T follicular helper cell (primary cell): ENCODE measurements at regions not wholly inside any gene's neighbourhood (a gene's known extent, or its start where the extent isn't known, plus 50 kb on each side); places are given as distances from the start of the nearest gene placed in this dataset.
"Not testable (repeated sequence)": the region's sequence is repeated elsewhere in the genome, so short reads cannot be mapped to it uniquely, and the experiment has no call there.

Source experiments
- DNase-seq: peaks from one replicate; pipeline ENCODE4 v3.0.0-alpha.2; 2020; ENCODE audit warnings: low read depth

DNA sequence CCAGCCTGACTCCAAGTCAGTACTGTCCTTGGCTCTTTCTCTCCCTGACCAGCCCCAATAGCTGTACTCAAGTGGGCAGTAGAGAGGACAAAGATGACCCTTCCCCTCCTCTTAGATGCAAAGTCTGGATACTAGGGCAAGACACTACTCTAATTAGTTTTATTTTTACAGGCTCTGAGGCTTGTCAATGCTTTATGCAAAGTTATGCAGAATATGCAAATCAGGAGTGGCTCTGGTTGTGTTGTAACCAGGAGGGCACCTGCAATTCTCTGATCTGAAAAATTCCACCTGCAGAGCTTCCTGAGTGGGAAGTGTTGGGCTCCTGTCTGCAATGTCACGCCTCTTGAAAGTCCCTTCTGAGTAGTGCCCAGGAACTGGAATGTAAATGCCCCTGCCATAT, 201.5 kb downstream of the RGS3 start:
- no peak for DNase-seq

GRCh38 chr9:113665756-113666155, 202.2 kb downstream of the RGS3 start:
- DNase-seq: no peak

- DNase-seq: no peak
Measured at GRCh38 chr9:113668061-113668460, 204.5 kb downstream of the RGS3 start.

DNA sequence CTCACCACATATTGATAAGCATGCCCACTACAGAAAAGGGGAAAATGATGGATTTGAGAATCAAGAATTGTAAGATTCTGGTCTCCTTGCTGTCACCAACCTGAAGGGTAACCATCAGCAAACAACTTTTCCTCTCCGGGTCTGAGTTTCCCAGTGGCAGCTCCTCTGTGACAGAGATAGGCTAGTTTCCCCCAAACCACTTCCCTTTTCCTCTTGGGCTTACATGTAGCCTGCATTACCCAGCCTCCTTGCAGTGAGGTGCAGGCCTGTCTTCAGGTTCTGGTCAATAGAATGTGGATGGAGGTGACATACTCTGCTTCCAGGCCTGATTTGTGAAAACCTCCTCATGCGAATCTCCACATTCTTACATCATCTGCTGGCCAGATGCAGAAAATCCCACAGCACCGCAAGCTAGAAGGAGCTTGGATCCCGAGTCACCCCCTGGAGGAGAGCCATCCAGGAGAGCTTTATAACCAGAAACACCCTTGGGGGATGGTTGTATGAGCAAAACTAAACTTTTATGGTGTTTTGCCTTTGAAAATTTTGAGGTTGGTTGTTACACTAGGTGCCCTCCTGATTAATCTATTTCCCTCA, 206.1 kb downstream of the RGS3 start:
- DNase-seq: no peak

- no peak for DNase-seq
Measured at GRCh38 chr9:113673726-113674125, 202.4 kb upstream of the ZNF618 start.

DNA sequence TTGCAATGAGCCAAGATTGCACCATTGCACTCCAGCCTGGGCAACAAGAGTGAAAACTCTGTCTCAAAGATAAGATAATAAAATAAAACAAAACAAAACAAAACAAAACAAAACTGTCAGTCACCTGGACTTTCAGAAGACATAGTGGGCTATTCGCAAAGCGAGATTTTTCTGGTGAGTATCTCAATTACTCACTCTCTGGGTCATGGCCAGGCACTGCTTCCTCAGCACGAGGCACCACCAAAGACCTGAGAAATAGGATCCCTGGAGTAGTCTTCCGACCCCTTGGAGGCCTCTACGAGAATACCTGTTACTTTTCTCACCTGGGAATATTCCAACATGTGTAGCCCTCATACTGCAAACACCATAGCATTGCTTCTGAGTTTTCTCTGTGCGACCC, 201.7 kb upstream of the ZNF618 start:
- no peak for DNase-seq

- no peak for DNase-seq
Measured at GRCh38 chr9:113675475-113675941, 200.6 kb upstream of the ZNF618 start.

DNA sequence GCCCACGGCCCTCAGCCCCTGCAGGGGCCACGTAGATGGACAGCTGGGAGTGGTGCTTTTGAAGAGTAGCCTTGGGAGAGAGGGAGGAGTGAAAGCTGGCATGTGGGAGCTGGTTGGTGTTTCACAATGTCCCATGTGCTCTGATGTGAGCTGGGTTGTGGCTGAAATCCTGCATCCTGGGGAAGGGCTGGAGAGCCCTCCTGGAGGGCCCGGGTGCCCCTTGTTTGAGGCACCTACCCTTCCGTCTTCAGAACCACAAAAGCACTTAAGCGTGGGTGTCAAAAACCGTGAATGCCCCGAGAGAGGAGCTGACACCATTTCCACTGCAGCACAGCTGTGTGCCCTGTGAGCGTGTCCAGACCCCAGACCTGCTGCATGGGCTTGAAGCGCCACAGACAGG, 199.1 kb upstream of the ZNF618 start:
- no peak for DNase-seq

DNA sequence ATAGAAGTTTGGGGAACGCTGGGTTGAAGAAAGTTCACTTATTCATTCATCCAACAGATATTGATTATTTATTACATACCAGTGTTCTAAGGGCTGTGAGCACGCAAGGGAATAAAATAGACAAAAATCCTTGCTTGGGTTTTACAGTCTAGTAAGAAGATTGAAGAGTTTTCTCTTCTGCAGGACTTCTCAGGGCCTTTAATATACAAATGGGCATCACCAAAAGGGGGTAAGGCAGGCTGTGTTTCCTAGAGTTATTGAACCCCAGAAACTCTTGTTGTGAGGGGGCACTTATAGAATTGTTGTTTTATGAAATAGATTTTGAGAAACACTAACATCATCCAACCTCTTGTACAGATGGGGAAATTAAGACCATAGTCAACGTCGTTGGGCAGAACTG, 198.5 kb upstream of the ZNF618 start:
- DNase-seq: no peak

DNA sequence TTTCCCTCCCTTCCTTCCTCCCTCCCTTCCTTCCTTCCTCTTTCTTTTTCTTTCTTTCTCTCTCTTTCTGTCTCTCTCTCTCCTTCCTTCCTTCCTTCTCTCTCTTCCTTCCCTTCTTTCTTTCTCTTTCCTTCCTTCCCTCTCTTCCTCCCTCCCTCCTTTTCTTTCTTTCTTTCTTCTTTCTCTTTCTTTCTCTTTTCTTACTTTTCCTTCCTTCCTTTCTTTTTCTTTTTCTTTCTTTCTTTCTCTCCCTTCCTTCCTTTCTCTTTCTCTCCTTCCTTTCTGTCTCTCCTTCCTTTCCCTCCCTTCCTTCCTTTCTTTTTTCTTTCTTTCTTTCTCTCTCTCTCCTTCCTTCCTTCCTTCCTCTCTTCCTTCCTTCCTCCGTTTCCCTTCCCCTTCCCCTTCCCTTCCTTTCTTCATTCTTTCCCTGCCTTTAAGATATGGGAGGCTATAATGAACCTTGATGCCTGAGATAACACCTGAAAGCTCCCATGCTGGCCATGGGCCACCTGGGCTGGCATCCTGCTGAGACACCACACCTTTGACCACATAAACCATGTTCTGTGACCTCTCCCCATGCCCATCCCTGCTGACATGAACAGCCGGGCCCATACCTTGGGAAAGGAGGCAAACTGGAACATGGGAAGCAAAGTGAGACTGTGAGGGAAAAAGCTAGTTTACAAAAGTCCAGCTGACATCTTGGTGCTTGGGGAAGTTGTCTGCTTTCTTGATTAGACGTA, 197.8 kb upstream of the ZNF618 start:
- DNase-seq: no peak

DNA sequence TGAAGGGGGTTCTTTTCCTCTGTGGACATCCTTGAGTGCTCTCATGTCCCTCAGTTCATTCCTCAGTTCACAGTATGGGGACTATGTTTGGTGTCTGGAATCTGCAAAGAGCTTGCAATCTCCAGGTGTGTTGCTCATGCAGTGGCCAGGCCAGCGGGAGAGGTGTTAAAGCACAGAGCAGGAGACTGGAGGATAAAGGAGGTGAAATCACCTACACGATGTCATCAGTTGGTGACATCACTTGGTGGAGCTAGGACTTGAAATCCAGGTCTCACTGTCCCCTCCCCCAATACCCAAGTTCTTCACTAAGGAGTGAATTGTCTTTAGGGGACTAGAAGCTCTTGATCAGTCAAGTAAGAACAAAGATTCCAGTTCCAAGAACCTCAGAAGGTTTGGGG, 197.3 kb upstream of the ZNF618 start:
- DNase-seq: no peak

DNA sequence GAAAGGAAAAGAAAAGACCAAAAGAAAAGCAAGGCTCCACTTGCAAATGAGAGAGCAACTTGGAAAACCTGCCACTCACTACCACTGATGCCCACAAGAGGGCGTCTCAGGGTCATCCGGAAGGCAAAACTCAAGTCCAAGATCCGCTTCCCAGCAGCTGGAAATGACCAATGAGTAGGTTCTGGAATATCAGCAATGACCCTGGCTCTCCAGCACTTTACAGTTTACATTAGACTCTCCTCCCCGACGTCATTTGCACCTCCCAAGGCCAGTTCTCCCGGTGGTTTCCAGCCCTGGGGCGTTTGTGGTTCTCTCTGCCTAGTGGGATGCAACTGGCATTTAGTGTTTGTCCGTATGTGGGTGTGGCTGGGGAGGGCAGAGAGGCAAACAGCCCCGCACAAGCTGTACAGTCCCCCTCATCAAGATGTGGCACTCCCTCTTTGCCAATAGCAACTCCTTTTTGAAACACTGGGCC, 193.8 kb upstream of the ZNF618 start:
- no peak for DNase-seq

DNA sequence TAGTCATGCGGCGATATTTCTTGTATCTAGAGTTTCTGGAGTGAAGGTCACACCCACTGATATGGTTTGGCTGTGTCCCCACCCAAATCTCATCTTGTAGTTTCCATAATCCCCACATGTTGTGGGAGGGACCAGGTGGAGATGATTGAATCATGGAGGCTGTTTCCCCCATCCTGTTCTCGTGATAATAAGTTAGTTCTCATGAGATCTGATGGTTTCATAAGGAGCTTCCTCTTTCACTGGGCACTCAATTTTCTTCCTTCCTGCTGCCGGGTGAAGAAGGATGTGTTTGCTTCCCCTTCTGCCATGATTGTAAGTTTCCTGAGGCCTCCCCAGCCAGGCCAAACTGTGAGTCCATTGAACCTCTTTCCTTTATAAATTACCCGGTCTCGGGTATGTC, 190.5 kb upstream of the ZNF618 start:
- DNase-seq: not testable (repeated sequence)

- DNase-seq: no peak
Measured at GRCh38 chr9:113687107-113687679, 188.9 kb upstream of the ZNF618 start.

GRCh38 chr9:113687680-113688371, 188.3 kb upstream of the ZNF618 start:
- no peak for DNase-seq

GRCh38 chr9:113690055-113690740, 185.9 kb upstream of the ZNF618 start:
- no peak for DNase-seq

GRCh38 chr9:113692256-113692655, 183.9 kb upstream of the ZNF618 start:
- DNase-seq: no peak

DNA sequence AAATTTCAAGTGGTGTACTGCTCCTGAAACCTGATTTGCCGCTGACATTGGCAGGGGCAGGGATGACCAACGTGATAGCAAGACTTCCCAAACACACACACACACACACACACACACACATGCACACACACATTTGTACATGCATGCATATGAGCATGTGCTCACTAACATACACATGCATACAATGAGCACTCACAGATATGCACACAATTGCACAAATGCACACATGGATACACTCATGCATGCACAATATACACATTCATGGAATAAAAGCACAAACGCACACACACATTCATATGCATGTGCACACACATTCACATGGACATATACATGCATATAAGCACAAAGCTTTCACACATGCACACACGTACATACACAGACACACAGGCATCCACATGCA, 181.2 kb upstream of the ZNF618 start:
- DNase-seq: no peak

DNA sequence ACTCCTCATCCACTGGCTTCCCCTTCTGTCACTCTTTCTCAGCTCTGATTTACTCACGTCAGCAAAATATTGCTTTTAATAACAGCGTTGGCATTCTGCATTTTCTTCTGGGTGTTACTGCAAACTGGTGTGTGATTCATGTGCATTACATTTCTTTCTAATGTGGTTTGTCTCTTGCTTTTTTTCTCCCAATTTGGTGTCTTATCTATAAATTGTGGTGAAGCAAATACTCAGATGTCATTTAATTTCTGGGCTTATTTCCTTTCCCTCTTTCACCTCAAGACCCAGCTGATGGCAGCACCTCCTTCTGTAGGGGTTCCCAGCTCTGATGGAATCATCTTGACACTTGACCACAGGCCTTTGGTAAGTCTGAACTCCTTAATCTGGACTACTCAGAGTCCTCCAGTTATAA, 180.7 kb upstream of the ZNF618 start:
- no peak for DNase-seq

DNA sequence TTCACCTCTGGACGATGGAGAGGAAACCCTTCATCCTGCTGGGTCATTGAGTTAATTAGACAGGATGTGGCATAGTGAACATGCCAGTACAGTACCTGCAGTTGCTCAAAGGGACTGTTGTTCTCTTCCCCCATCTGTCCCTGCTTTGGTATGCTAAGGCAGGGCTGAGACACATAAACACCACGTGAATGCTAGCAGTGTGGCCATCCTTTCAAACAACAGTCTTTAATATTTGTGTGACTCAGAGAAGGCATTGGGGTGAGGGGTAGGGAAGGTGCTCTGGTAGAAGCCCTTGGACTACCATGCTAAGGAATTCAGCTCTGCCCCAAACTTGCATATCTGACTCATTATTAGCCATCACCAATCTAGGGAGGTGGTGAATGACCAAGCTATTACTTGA, 180.2 kb upstream of the ZNF618 start:
- no peak for DNase-seq

DNA sequence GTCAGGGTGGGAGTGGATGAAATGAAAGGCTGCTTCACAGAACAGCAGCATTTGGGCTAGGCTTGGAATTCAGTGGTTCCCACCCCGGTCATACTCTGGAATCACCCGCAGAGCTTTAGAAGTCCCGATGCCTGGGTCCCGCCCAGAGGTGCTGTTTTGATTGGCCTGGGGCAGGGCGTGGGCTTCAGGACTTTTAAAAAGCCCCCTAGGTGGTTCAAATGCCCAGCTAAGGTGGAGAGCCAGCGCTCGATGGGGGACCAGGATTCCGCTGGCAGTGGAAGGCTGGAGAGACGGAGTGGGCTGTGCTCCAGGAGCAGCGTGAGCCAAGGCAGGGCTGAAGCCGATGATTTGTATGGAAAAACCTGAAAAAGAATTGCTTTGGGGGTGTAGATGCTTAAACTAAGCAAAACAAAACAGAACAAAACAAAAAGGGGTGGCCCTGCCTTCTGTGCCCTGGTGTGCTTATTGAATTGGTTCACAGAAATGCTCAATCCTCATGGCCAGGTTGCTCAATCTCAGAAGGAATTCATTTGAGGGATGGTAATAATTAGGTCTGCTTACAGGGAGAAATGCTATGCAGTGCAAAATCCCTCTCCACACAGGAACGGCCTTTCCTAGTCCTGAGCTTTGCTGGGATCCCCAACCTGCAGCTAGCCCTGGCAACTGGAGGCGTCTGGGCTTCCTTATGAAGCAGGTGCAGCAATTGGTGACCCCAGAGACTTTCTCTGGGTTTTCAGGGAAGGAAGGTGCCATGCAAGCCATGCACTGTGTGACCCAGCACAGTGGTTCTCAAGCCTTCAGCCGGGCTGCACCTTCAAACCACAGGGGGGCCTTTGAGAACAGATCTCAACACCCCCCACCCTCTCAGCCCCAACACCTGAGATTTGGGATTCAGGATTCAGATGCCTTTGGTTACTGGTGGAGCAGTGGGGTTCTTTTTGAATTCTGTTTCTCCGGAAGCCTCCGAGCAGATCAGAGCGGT, 174.0 kb upstream of the ZNF618 start:
- no peak for DNase-seq
